Endometrial microvascular endothelial cells (primary cell): ENCODE measurements at regions not wholly inside any gene's neighbourhood (a gene's known extent, or its start where the extent isn't known, plus 50 kb on each side); places are given as distances from the start of the nearest gene placed in this dataset.

ENCODE experiments used
- in situ Hi-C: cut with HindIII; loops from 2 replicates; pipeline ENCODE4 v1.10.0; 2017; ENCODE audit warnings: low sequenced_read_pairs, low pct_unique_long_range_greater_than_20kb; ENCODE audit errors: inconsistent ontology term

DNA sequence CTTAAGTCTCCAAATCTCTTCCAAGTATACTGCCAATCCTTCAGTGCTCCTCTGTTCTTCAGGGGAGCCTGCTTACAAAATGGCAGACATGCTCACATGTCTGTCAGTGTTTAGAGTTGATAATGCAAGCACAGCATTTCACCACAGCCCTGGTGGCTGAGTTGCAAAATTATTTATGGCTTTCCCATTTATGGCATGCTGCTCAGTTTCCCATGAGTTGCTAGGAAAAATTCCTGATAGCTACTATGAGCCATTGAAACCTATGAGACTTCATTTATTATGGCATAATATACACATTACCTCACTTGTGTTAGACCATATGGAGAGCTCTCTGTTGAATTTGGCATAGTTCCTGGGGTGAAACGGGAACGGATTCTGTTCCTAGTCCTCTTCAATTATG, 448.7 kb upstream of the TCF4 start:
- in situ Hi-C loops = no loop called here

DNA sequence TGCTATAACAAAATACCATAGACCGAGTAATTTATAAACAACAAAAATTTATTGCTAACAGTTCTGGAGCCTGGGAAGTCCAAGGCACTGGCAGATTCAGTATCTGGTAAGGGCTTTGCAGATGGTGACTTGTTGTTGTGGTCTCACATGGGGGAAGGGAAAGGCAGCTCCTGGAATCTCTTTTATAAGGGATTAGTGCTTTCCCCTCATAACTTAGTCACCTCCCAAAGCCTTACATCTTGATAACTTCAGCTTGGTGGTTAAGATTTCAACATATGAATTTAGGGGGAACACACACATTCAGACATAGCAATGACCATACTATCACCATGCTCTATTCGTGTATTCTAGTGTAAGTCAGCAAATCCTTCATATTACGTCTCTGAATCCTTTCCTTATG, 447.6 kb upstream of the TCF4 start:
- in situ Hi-C loops = no loop called here

DNA sequence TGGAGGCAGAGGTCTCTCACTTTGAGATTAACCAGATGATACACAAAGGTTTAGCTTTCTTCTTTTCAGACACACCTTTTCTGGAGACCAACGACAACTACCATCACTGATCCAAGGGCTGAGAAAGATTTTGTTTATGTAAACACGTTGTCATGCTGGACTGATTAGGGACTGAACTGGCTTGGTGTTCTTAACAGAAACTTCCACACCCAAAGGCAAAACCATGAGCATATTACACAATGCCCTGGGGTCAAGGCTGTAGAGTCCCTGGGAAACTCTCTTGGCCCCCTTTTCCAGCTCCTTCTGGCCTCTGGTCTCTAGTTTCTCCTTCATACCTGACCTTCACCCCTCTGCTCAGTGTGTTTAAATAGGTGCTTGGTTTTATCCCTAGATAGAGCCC, 447.0 kb upstream of the TCF4 start:
- in situ Hi-C loops = no loop called here

DNA sequence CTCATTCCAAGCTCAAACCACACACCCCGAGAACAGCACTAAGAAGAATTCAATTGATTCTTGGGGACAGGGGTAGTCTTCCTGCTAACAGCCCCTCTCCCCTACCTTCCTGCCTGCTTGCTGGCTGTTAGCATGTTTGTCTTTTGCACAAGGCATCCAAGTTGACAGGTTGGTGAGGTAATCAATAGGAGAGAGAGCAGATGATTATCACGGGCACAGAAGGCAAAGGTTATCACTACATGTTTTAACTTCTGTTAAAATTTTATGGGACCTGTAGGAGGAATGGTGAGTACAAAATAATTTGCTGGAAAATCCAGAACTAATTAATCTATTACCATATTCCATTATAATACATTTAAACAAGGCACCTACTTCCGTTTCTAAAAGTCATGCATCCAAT, 442.1 kb upstream of the TCF4 start:
- in situ Hi-C loops = no loop called here

DNA sequence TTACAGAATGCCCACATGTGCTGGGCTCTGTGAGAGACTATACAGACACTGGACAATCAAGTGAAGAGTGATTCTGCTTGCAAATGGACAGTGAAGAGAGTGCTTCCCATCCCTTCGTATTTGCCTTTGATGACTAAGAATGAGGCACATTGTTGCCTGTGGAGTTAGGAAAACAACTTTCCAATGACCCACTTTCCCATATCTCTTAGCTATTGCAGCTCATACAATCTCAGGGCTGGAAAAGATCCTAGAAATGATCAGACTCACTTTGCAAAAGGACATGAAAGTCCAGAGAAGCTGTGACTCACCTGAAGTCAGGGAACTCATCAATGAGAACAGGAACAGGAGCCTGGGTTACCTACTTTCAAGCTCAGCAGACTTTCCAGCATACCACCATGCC, 440.5 kb upstream of the TCF4 start:
- in situ Hi-C loops = no loop called here

DNA sequence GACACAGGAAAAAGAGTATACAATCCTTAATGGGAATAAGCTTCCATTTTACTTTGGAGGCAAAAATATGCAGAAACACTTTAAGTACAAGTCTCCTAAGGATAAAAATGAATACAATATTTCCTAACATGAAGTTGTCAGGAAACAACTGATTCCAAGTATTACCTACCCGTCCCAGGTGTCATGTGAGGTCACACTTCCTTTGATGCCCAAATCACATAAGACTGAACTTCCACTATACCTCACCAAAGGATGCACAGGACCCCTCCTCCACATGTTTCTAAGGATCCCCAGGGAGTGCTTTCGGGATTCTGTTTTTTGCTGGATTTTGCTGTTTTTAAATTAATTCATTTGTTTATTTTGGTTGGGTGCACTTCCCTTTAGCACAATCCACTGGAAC, 438.5 kb upstream of the TCF4 start:
- in situ Hi-C loops = no loop called here

DNA sequence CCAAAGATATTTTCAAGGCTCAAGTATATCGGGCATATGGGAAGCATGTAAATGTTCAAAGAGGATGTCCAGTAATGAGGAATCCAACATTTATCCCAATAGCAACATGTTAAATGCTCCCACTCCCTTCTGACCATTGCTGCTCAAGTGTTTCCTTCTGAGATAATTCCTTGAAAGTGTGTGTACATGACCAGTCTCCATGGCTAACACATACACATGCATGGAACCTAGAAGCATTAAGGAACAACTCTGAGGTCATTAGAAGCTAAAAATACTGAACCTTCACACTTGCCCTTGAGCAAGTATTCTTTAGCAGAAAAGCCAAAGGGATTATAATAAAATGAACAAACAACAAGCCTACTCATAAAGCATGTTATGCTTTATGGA, 433.8 kb upstream of the TCF4 start:
- in situ Hi-C loops = no loop called here

DNA sequence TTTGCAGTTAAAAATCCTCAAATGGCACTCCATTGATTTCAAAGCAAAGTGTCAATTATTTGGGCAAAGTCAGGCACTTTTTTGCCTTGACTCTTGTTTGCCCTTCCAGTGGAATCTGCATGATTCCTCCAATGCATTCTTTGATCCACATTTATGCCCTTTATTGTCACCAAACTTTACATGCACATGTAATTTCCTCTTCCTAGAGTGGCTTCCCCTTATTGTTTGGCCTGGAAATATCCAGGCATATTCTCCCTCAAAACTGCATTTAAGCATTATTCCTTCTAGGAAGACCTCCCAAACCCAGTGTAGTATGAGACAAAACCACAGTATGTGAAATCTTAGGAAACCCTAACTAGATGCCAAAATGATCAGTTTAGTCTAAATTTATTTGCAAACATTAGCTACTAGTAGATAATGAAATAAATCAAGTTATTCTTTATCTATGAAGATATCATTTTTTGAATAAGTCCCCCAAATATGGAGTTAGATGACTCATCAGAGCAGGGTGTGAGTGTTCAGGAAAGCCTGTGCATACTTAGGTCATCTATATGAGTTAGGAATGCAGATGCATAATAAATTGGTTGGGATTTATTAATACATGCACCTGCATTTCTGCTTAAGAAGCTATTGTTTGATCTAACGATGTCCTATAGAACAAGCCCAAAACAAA, 433.3 kb upstream of the TCF4 start:
- in situ Hi-C loops = no loop called here

DNA sequence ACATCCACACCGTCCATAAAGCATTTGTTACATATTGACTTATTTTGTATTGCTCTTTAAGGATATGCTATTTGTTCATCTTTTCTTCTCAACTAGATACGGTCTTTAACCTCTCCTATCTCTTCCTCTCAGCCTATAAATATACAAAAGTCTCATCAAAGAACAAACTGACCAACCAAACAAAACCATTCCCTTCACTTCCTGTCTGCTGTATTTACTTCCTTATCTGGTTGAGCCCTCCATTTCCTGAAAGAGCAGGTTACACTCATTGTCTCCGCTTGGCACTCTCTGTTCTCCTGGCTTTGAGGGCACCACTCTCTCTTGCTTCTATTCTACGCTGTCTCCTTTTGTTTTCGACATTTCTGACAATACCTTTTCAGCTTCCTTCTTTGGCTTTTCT, 431.9 kb upstream of the TCF4 start:
- in situ Hi-C loops = no loop called here

DNA sequence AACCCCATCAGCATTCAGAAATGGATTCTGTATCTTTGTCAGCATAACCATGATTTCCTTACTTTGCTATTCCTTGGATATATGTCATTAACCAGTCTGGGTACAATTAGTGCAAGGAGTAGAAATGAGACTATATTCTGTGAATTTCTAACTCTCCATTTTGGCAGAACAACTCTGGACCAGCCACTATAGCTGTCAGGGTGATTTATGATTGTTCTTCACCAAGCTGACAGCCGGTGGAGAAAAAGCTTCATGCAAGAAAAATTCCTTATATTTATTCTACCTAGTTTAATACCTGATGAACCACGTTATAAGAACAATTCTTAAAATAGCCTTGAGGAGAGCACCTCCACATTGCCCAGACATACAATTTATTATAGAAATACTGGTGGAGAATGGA, 431.2 kb upstream of the TCF4 start:
- in situ Hi-C loops = no loop called here

DNA sequence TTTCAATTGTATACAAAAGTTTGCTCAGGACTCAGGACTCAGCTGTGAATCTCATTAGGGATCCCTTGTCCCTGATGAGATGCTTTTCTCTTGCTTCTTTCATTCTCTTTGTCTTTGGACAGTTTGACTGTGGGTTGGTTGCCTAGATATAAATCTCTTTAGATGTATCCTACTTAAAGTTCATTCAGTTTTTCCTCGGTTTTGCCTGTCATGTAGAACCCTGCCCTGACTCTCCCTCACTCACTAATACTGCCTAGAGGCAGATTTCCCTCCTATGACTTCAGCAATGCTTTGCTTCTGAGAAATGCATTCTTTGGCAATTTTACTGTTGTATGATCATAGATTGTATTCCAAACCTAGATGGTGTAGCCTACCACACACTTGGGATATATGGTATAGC, 421.4 kb upstream of the TCF4 start:
- in situ Hi-C loops = no loop called here

DNA sequence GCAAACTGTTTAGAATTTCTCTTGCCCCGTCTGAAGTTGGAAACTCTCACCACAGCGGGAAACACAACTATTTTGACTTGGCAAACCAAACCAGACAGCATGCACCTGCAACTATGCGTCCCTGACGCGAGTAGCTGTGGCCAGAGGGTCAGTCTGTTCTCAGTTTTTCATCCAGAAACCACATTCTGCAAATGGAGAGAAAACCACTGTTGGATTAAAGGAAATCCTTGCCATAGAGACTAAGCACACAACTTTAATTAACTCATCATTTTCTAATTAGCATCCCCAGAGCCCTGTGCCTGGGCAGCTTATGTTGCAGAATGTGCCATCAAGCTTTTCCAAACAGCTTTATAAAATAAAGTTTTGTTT, 415.7 kb upstream of the TCF4 start:
- in situ Hi-C loops = no loop called here

DNA sequence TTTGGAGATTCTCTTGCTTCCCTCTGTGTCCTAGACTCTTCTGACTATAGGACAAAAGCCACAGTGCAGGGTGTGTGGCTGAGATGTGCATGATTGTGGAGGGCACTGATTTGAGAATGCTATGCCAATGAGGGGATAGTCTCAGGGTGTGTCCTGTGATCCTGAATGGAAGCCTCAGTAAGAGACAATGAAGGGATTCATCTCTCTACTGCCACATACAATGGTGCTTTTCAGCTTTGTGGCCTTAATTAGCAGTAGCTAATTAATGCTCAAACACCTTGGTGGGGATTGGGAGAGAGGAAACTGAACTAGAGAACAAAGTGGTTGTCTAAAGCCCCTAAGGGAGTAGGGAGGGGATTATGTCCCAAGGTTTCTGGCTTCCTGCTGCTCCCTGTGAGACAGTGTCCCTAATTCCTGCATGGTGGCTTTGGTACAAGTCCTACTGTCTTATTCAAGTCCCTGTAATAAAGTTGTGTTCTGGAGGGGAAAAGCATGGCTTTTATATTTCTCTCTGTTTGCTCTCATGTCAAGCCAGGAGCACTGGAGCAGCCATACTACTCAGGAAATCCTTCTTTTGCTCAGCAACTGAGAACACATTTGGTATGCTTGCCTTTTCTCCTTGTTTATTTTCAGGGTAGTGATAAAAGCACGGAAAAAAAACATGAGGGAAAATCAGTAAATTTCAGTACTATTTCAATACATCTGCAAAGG, 415.2 kb upstream of the TCF4 start:
- in situ Hi-C loops = no loop called here

DNA sequence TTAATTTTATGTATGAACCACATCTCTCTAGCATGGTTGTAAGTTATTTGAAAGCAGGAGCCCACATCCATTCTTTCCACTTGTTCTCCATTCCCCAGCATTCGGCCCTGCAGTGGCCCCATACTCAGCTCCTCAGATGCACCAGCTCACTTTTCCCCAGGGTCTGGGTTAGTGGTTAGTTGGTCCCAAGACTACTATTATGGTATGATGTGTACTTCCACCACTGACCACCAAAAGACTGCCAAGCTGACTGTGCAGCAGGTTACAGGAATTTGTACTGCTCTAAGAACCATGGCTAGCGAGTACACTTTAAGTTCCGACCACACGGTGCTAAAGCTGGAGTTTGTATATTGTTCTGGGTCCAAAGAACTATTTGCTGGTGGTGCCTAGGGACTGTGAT, 413.6 kb upstream of the TCF4 start:
- in situ Hi-C loops = no loop called here

DNA sequence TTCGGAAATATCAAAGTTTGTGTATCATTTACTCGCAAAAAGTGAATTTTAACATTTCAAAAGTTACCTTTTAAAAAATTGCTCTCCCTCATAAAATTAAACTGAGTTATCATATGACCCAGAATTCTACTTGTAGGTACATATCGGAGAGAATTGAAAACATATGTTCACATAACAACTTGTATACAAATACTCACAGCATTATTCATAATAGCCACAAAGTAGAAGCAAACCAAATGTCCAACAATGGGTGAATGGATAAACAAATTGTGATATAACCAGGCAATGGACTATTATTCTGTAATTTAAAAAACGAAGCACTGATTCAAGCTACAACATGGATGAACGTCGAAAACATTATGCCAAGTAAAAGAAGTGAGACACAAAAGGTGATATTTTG, 412.0 kb upstream of the TCF4 start:
- in situ Hi-C loops = no loop called here

DNA sequence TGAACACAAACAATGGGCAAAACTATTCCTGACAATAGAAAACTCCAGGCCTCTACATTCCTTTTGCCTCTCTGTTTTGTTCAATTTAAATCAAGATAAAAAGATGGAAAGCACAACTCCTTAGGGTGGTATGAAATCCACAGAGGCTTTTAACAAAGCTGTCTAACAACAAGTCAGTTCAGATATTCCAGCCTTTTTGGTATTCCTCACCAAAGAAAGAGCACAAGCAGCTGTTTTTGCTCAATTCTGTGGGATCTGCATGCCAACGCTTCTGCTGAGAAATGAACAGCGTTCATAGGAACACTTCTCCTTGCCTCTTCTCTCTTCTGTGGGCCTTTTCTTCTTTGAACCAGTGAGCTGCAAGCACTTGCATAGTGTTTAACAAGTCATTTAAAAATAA, 411.6 kb upstream of the TCF4 start:
- in situ Hi-C loops = no loop called here

DNA sequence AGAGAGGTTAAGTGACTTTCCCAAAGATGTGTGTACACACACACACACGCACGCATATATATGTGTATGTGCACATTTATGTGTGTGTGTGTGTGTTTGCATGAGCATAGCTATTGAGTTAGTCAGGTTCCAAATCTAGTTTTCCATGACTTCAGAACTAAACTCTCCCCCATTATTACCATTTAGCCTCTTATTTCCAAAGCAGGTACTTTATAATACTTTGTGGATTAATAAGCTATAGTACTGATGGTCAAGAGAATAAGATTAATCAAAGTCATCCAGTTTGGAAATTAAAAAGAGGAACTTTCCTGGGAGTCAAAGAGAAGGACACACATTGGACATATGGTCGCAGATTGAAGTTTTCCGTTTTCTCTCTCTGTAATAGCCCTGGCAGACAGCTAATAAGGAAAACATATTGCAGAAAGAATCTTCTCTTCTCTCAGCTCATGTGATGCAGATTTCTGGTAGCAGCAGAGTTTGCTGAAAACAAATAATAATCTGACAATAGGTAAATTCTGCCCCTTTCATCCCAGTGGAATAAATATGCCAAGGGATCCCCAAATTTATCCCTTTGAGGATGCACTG, 410.9 kb upstream of the TCF4 start:
- in situ Hi-C loops = no loop called here

DNA sequence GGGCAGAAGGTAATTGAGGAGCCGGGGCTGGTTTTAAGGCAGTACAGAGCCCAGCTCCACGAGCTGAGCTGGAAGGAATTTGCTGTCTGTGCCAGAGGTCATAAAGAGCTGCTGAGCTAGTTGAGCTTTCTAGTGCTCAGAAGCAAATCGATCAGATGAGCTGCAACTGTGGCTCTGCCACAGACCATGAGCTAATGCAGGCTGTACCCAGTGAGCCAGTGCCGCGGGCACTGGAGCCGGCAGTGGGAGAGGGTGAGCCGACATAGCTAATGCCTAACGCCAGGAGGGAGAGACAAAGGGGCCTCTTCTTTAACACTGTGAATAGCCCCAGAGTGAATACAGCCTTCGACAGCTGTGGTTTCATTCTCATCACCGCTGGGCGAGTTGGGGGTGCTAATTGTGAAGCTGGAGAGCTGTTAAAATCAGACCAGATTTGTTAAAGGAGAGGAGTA, 410.1 kb upstream of the TCF4 start:
- in situ Hi-C loops = no loop called here

DNA sequence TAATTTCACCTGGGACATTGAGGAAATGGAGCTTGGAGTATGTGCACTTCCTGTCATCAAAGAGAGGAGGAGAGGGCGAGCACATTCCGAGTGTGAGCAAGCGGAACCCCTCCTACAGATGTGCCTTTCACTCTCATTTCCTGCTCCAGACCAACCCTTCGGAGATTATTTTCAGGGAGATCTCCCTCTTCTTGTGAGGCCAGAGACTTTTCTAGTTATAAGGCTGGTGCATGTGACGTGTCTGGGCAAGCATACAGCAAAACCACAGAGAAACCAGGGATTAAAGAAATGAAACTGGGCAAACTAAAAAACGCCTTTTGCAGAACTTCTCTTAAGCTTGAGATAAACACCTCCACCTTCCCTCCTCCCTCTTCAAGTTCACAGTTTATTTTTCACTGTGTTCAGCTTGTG, 409.2 kb upstream of the TCF4 start:
- in situ Hi-C loops = no loop called here

DNA sequence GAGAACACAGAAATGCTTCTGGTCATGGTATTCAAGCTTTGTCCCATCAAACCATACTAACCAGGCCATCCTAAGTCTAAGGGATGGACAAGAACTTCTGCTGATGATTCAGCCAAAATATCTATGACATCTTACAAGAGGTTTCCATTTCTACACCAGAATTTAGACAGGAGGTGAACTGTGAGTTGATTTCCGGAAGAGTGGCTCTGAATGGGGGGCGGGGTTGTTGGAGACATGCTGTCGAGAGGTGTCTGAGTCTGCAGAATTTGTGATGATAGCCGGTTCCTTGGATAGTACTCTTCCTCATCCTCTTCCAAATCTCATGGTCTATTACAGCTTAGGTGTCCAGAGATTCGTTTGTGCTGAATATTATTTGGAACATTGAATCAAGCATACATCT, 408.7 kb upstream of the TCF4 start:
- in situ Hi-C loops = no loop called here

DNA sequence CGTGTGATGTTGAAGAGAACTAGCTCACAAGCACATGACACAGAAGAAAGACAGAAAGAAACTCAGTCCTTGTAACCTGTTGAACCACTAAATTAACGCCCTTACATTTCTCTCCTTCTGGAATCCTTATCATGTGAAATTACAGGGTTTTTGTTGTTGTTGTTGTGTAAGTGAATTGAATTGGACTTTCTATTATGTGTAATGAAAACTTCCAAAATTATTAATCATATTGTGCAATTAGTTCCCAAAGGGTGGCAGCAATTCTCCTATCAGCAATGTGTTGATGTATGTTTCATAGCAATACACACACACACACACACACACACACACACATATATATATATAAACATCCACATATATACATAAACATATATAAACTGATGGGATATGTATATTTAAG, 402.2 kb upstream of the TCF4 start:
- in situ Hi-C loops = no loop called here
